GM19372 (cell line): ENCODE measurements at regions not wholly inside any gene's neighbourhood (a gene's known extent, or its start where the extent isn't known, plus 50 kb on each side); places are given as distances from the start of the nearest gene placed in this dataset.
A peak's percentile ranks its signal among the peaks of the same experiment; 100 is the strongest.

ENCODE experiments used
- ATAC-seq: cut with Tn5 transposase; IDR thresholded peaks from one replicate; pipeline ENCODE4 v1.9.1; 2021; ENCODE audit warnings: mild to moderate bottlenecking, low read depth, moderate library complexity; ENCODE audit not compliant: unreplicated experiment

- peak; percentile 46 for ATAC-seq
Observed at GRCh38 chrX:134172588-134173259, 64.3 kb upstream of the CCDC160 start.

GRCh38 chrX:134173541-134174272, 63.3 kb upstream of the CCDC160 start:
- ATAC-seq = no peak

- no peak for ATAC-seq
Observed at GRCh38 chrX:134174273-134174660, 62.7 kb upstream of the CCDC160 start.

- ATAC-seq = no peak
Observed at GRCh38 chrX:134174859-134175258, 62.1 kb upstream of the CCDC160 start.

- ATAC-seq = no peak
Observed at GRCh38 chrX:134177527-134177926, 59.5 kb upstream of the CCDC160 start.

- no peak for ATAC-seq
Observed at GRCh38 chrX:134180601-134181274, 56.2 kb upstream of the CCDC160 start.

- no peak for ATAC-seq
Observed at GRCh38 chrX:134181275-134181660, 55.7 kb upstream of the CCDC160 start.

- ATAC-seq = no peak
Observed at GRCh38 chrX:134183665-134184064, 53.3 kb upstream of the CCDC160 start.

GRCh38 chrX:134184936-134185335, 52.0 kb upstream of the CCDC160 start:
- no peak for ATAC-seq

- ATAC-seq = peak; percentile 81
Observed at GRCh38 chrX:134186362-134187121, 50.4 kb upstream of the CCDC160 start.
